K562 (cell line): ENCODE measurements at regions not wholly inside any gene's neighbourhood (a gene's known extent, or its start where the extent isn't known, plus 50 kb on each side); places are given as distances from the start of the nearest gene placed in this dataset.
A peak's percentile ranks its signal among the peaks of the same experiment; 100 is the strongest.

ENCODE experiments used
- ATAC-seq: fragments of 200-7000 bp; cut with Tn5 transposase; 3 replicates; pipeline ENCODE4 v1.9.1; 2020; ENCODE audit warnings: moderate library complexity
- BruUV-seq: library from RNA; stranded (reverse); fragments of 400-500 nt; replicated peaks from 2 replicates; lab custom pipeline; 2021; lab: Mats Ljungman, UMichigan
- CTCF ChIA-PET: fragments of 300-600 bp; formaldehyde crosslinking; extraction: SDS; loops from one replicate; lab custom pipeline; 2021; ENCODE audit warnings: low intra/inter-chr PET ratio; lab: Yijun Ruan, JAX
- POLR2A ChIA-PET: fragments of 300-600, 350-650 bp; sonication (Branson Sonifier 250); formaldehyde crosslinking; extraction: SDS; loops from one replicate; lab custom pipeline; 2021; ENCODE audit warnings: antibody characterized with exemption, inconsistent platforms; lab: Yijun Ruan, JAX
- DNase-seq, 4 experiments: peaks; one replicate each; pipeline versions ENCODE4 v3.0.0 to v3.0.0-alpha.2; 2011 to 2018; ENCODE audit warnings: low spot score in 3 of 4, mixed read lengths in 3 of 4; ENCODE audit errors: extremely low read depth in 1 of 4
- FAIRE-seq: peaks from 2 replicates; lab custom pipeline; 2011; peaks lifted over from hg19 to GRCh38; lab: Jason Lieb, UNC
- H2AFZ ChIP-seq: 2 replicates; pipeline ENCODE4 v1.6.0; 2011; ENCODE audit warnings: low read depth, low read length, control low read depth, inconsistent platforms
- H3K27ac ChIP-seq: fragments of 200-600 bp; 3 replicates; pipeline ENCODE4 v1.8.0; 2011; ENCODE audit warnings: low read depth, mild to moderate bottlenecking, control low read depth, inconsistent platforms, low read length, moderate library complexity, mixed read lengths; ENCODE audit errors: extremely low read depth
- H3K27me3 ChIP-seq, 2 experiments: fragments of 300-600 bp in 1 of 2; 2 replicates in 1 of 2; 3 replicates in 1 of 2; pipeline versions ENCODE4 v1.6.0 to v1.8.0; 2011; ENCODE audit warnings: inconsistent platforms in 2 of 2, low read length in 2 of 2, mild to moderate bottlenecking in 1 of 2, mixed read lengths in 1 of 2, moderate library complexity in 1 of 2; ENCODE audit not compliant: control insufficient read depth in 2 of 2, insufficient read depth in 2 of 2
- H3K36me3 ChIP-seq: fragments of 300-600 bp; 3 replicates; pipeline ENCODE4 v1.8.0; 2011; ENCODE audit warnings: mild to moderate bottlenecking, low read length, inconsistent platforms; ENCODE audit not compliant: control insufficient read depth, insufficient read depth
- H3K4me1 ChIP-seq, 2 experiments: fragments of 200-600 bp in 1 of 2; replicated peaks in 1 of 2; 2 replicates in 1 of 2; 3 replicates in 1 of 2; pipeline versions ENCODE4 v1.5.1 to v1.8.0; 2011; ENCODE audit warnings: inconsistent platforms in 2 of 2, low read length in 2 of 2, mild to moderate bottlenecking in 1 of 2, mixed read lengths in 1 of 2, moderate library complexity in 1 of 2; ENCODE audit not compliant: control insufficient read depth in 2 of 2, insufficient read depth in 2 of 2
- H3K4me2 ChIP-seq: 2 replicates; pipeline ENCODE4 v1.6.1; 2011; ENCODE audit warnings: low read length, control low read depth, inconsistent platforms, mixed read lengths; ENCODE audit not compliant: insufficient read depth
- H3K4me3 ChIP-seq: fragments of 200-600 bp; sonication (generic), shearing (Covaris generic); 2 replicates; pipeline ENCODE4 v1.5.1; 2016; ENCODE audit warnings: control low read depth, inconsistent platforms
- H3K79me2 ChIP-seq: fragments of 200-600 bp; 3 replicates; pipeline ENCODE4 v1.8.0; 2011; ENCODE audit warnings: low read length, inconsistent platforms; ENCODE audit not compliant: control insufficient read depth, insufficient read depth
- H3K9ac ChIP-seq, 2 experiments: 2 replicates each; pipeline versions ENCODE4 v1.6.0 to v1.6.1; 2011; ENCODE audit warnings: low read depth in 2 of 2, low read length in 2 of 2, control low read depth in 1 of 2, inconsistent platforms in 1 of 2, mild to moderate bottlenecking in 1 of 2, mixed read lengths in 1 of 2; ENCODE audit not compliant: insufficient read depth in 1 of 2
- H3K9me1 ChIP-seq: one replicate; pipeline ENCODE4 v1.6.0; 2011; ENCODE audit warnings: inconsistent platforms, mild to moderate bottlenecking, low read length, moderate library complexity; ENCODE audit not compliant: control insufficient read depth, insufficient read depth
- H3K9me3 ChIP-seq: replicated peaks from 2 replicates; pipeline ENCODE4 v1.5.1; 2011; ENCODE audit warnings: low read depth, low read length, inconsistent platforms; ENCODE audit not compliant: control insufficient read depth, insufficient read depth
- H4K20me1 ChIP-seq: replicated peaks from 2 replicates; pipeline ENCODE4 v1.6.1; 2011; ENCODE audit warnings: low read length, inconsistent platforms, mixed read lengths; ENCODE audit not compliant: control insufficient read depth, insufficient read depth
- CSDE1 ChIP-seq, 2 experiments: fragments of 450-650 bp; IDR thresholded peaks; 2 replicates each; pipeline ENCODE4 v1.6.1; 2016; ENCODE audit warnings: mild to moderate bottlenecking in 1 of 2
- ETS1 ChIP-seq: conservative IDR thresholded peaks from 2 replicates; pipeline ENCODE4 v1.6.1; 2011; ENCODE audit warnings: low read depth, mild to moderate bottlenecking, low read length; ENCODE audit not compliant: control insufficient read depth
- GATAD2B ChIP-seq: fragments of 450-650 bp; IDR thresholded peaks from 2 replicates; pipeline ENCODE4 v1.6.1; 2017; ENCODE audit warnings: mild to moderate bottlenecking, borderline replicate concordance
- HDAC8 ChIP-seq: fragments of 450-650 bp; IDR thresholded peaks from 2 replicates; pipeline ENCODE4 v1.6.1; 2016; ENCODE audit warnings: mild to moderate bottlenecking, missing genetic modification characterization, moderate library complexity, missing compliant biosample characterization
- ILF3 ChIP-seq: fragments of 450-650 bp; IDR thresholded peaks from 2 replicates; pipeline ENCODE4 v1.6.1; 2018; ENCODE audit warnings: antibody characterized with exemption, mild to moderate bottlenecking, moderate library complexity, borderline replicate concordance
- KLF6 ChIP-seq: fragments of 250-450 bp; sonication (Bioruptor Pico); IDR thresholded peaks from 2 replicates; pipeline ENCODE4 v1.4.0; 2020; ENCODE audit warnings: mild to moderate bottlenecking, moderate library complexity, borderline replicate concordance
- NELFE ChIP-seq: IDR thresholded peaks from 2 replicates; pipeline ENCODE4 v1.6.1; 2011; ENCODE audit warnings: mild to moderate bottlenecking; ENCODE audit not compliant: insufficient read depth, insufficient read length
- NR2C1 ChIP-seq, 2 experiments: fragments of 450-650 bp; IDR thresholded peaks; 2 replicates each; pipeline ENCODE4 v1.6.1; 2017; ENCODE audit warnings: mild to moderate bottlenecking in 2 of 2, antibody characterized with exemption in 1 of 2, inconsistent platforms in 1 of 2, missing compliant biosample characterization in 1 of 2, missing genetic modification characterization in 1 of 2
- TEAD4 ChIP-seq, 2 experiments: sonication (generic) in 1 of 2; formaldehyde crosslinking in 1 of 2; IDR thresholded peaks; 2 replicates each; pipeline versions ENCODE4 v1.6.1 to v1.8.0; 2012 to 2022; ENCODE audit warnings: borderline replicate concordance in 1 of 2, inconsistent platforms in 1 of 2, low read length in 1 of 2, mild to moderate bottlenecking in 1 of 2, missing genetic modification reagents in 1 of 2
- ZFP30 ChIP-seq: fragments of 250-450 bp; sonication (Bioruptor Pico); IDR thresholded peaks from 2 replicates; pipeline ENCODE4 v1.8.0; 2022; ENCODE audit warnings: moderate library complexity, mild to moderate bottlenecking, inconsistent platforms, borderline replicate concordance
- ZNF324 ChIP-seq: fragments of 250-450 bp; sonication (Bioruptor Pico); IDR thresholded peaks from 2 replicates; pipeline ENCODE4 v1.4.0; 2020; ENCODE audit warnings: mild to moderate bottlenecking
- ZNF507 ChIP-seq: conservative IDR thresholded peaks from 2 replicates; pipeline ENCODE4 v1.6.1; 2017; ENCODE audit warnings: missing genetic modification characterization, missing compliant biosample characterization
- ZNF668 ChIP-seq: fragments of 250-450 bp; sonication (Bioruptor Pico); IDR thresholded peaks from 2 replicates; pipeline ENCODE4 v1.8.0; 2022; ENCODE audit warnings: mild to moderate bottlenecking, inconsistent platforms
- ZNF780A ChIP-seq: fragments of 250-450 bp; sonication (Bioruptor Pico); IDR thresholded peaks from 2 replicates; pipeline ENCODE4 v1.5.0; 2021; ENCODE audit warnings: mild to moderate bottlenecking
- WGBS: fragments of 100-300 bp; shearing (Covaris generic); methylation state at CpG from one replicate; pipeline ENCODE4 v1.1.6; 2016; ENCODE audit warnings: low coverage, mixed read lengths; ENCODE audit not compliant: insufficient coverage; ENCODE audit errors: missing lambda C conversion rate; 5-methylcytosine and 5-hydroxymethylcytosine counted together
- in situ Hi-C: fragments of 300-500 bp; cut with MboI; formaldehyde crosslinking; loops from 4 replicates; pipeline ENCODE4 v1.15.0; 2018; ENCODE audit warnings: inconsistent platforms, mixed read lengths
- intact Hi-C: fragments of 100-400 bp; cut with micrococcal nuclease; formaldehyde crosslinking; loops from 2 replicates; pipeline ENCODE4 v1.14.2; 2022
- TF ChIP-seq, protein P1 (sequence below), 2 experiments: IDR thresholded peaks; 2 replicates each; pipeline ENCODE4 v1.6.1; 2011; ENCODE audit warnings: borderline replicate concordance in 1 of 2, control low read depth in 1 of 2, low read depth in 1 of 2, low read length in 1 of 2, mild to moderate bottlenecking in 1 of 2, mixed read lengths in 1 of 2, moderate library complexity in 1 of 2; ENCODE audit not compliant: insufficient read depth in 1 of 2, insufficient read length in 1 of 2, poor library complexity in 1 of 2, severe bottlenecking in 1 of 2; ENCODE audit errors: extremely low read depth in 1 of 2
- TF ChIP-seq, protein P2 (sequence below): sonication (generic); formaldehyde crosslinking; IDR thresholded peaks from 2 replicates; pipeline ENCODE4 v1.8.0; 2023; ENCODE audit warnings: mild to moderate bottlenecking, missing genetic modification reagents

DNA sequence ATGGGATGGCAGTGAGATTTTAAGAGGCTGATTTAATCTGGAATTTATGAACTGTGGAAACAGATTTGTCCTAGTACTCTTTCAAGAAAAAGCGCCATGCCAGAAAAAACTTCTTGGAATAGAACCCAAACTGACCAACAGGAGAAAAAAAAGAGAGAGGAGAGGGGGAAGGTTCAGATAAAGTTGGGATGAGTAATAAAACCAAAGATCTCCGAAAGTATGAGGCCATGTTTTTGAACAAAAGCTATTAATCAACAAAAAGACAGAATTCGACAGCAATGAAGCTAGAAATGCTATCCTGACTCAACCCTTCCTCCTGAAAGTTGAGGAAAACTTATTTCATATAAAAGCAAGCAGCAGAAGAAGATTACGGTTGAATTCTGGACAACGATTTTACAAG is 135.5 kb downstream of the CEMIP2 start:
- Histone ChIP-seq H3K9me1 (no peaks in the 10 kb centered on the region), H3K79me2 (no peaks in the 10 kb centered on the region), H3K4me2 (no peak overlapping the region), H4K20me1 (no peaks in the 10 kb centered on the region), H3K27ac (no peak overlapping the region), H2AFZ (peak overlapping the region; percentile 12; the same call in 1 of the 2 replicates), H3K4me3 (no peak overlapping the region), H3K4me1 (peaks cover 3 to 44% of the 10 kb centered on the region in 2 experiments; a peak in 4 of 5 replicates), H3K27me3 (no peaks in the 10 kb centered on the region), H3K9ac (no peak overlapping the region), H3K36me3 (no peaks in the 10 kb centered on the region), H3K9me3 (no peaks in the 10 kb centered on the region; the same call in 1 of the 2 replicates)
- no TSS peak for BruUV-seq
- FAIRE-seq (no peak), DNase-seq (no peak), ATAC-seq (no peak)
- 53% methylated on average over 5 of the region's 5 CpGs for WGBS
- POLR2A ChIA-PET = no interaction called here
- intact Hi-C loops (no loop called here), in situ Hi-C loops (no loop called here)
- CTCF ChIA-PET = no interaction called here
- TF ChIP-seq ETS1 = no peak
- TF ChIP-seq GATAD2B = no peak
- TF ChIP-seq ILF3 = no peak
- no peak for TF ChIP-seq NELFE
- no peak for TF ChIP-seq ZNF324 (CRISPR knock-in tag)
- TF ChIP-seq, protein P1, sequence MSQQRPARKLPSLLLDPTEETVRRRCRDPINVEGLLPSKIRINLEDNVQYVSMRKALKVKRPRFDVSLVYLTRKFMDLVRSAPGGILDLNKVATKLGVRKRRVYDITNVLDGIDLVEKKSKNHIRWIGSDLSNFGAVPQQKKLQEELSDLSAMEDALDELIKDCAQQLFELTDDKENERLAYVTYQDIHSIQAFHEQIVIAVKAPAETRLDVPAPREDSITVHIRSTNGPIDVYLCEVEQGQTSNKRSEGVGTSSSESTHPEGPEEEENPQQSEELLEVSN (IDR thresholded peaks at IDR 0.05; ENCODE audit: borderline replicate concordance in 1 of 2, extremely low read depth in 1 of 2, insufficient read depth in 1 of 2, insufficient read length in 1 of 2, low read depth in 1 of 2, low read length in 1 of 2, poor library complexity in 1 of 2, severe bottlenecking in 1 of 2) = no peak
- TF ChIP-seq ZNF780A = no peak
- TF ChIP-seq KLF6 (CRISPR knock-in tag) = no peak
- no peak for TF ChIP-seq TEAD4 (IDR thresholded peaks at IDR 0.05; ENCODE audit: low read length)
- TF ChIP-seq TEAD4 (CRISPR knock-in tag; IDR thresholded peaks at IDR 0.05; ENCODE audit: borderline replicate concordance) = no peak
- TF ChIP-seq CSDE1 (IDR thresholded peaks at IDR 0.05) = no peak
- TF ChIP-seq, protein P2, sequence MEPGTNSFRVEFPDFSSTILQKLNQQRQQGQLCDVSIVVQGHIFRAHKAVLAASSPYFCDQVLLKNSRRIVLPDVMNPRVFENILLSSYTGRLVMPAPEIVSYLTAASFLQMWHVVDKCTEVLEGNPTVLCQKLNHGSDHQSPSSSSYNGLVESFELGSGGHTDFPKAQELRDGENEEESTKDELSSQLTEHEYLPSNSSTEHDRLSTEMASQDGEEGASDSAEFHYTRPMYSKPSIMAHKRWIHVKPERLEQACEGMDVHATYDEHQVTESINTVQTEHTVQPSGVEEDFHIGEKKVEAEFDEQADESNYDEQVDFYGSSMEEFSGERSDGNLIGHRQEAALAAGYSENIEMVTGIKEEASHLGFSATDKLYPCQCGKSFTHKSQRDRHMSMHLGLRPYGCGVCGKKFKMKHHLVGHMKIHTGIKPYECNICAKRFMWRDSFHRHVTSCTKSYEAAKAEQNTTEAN (CRISPR knock-in tag) = no peak
- no peak for TF ChIP-seq ZNF668
- no peak for TF ChIP-seq ZNF507
- no peak for TF ChIP-seq HDAC8 (tag)
- TF ChIP-seq ZFP30 = no peak
- TF ChIP-seq NR2C1 (IDR thresholded peaks at IDR 0.05) = no peak
- TF ChIP-seq NR2C1 (tag; IDR thresholded peaks at IDR 0.05) = no peak
